SK-N-SH (cell line): ENCODE measurements at regions not wholly inside any gene's neighbourhood (a gene's known extent, or its start where the extent isn't known, plus 50 kb on each side); places are given as distances from the start of the nearest gene placed in this dataset.

Experiments
- CTCF ChIA-PET: fragments of 300-600, 350-600 bp; formaldehyde crosslinking; extraction: SDS; loops from one replicate; lab custom pipeline; 2021; lab: Yijun Ruan, JAX
- POLR2A ChIA-PET: fragments of 350-600 bp; sonication (Branson Sonifier 250); formaldehyde crosslinking; extraction: SDS; loops from one replicate; lab custom pipeline; 2020; ENCODE audit warnings: antibody characterized with exemption, inconsistent platforms; lab: Yijun Ruan, JAX
- DNase-seq: peaks from one replicate; pipeline ENCODE4 v3.0.0; 2012
- H2AFZ ChIP-seq: fragments of 200-600 bp; sonication (generic); 2 replicates; pipeline ENCODE4 v1.8.1; 2016; ENCODE audit warnings: antibody characterized with exemption, mild to moderate bottlenecking, low read depth
- H3F3A ChIP-seq: fragments of 200-600 bp; sonication (generic); replicated peaks from 2 replicates; pipeline ENCODE3; 2016; ENCODE audit warnings: antibody characterized with exemption, mild to moderate bottlenecking; ENCODE audit not compliant: insufficient read depth
- H3K27ac ChIP-seq, 2 experiments: fragments of 200-500 bp in 1 of 2; fragments of 200-600 bp in 1 of 2; sonication (Bioruptor generic) in 1 of 2; sonication (generic), shearing (Covaris generic) in 1 of 2; 2 replicates each; pipeline versions ENCODE4 v1.5.1 to v1.6.1; 2014 to 2016; ENCODE audit warnings: low read depth in 2 of 2, inconsistent platforms in 1 of 2, low read length in 1 of 2, mild to moderate bottlenecking in 1 of 2, mixed read lengths in 1 of 2
- H3K27me3 ChIP-seq: fragments of 200-600 bp; sonication (generic), shearing (Covaris generic); 2 replicates; pipeline ENCODE4 v1.6.1; 2016; ENCODE audit warnings: mixed run types; ENCODE audit not compliant: insufficient read depth
- H3K36me3 ChIP-seq, 2 experiments: fragments of 200-500 bp in 1 of 2; fragments of 200-600 bp in 1 of 2; sonication (Bioruptor generic) in 1 of 2; sonication (generic) in 1 of 2; replicated peaks in 1 of 2; 2 replicates each; pipeline versions ENCODE3 to v1.5.1; 2014 to 2016; ENCODE audit warnings: low read length in 1 of 2, mild to moderate bottlenecking in 1 of 2; ENCODE audit not compliant: insufficient read depth in 2 of 2, control insufficient read depth in 1 of 2
- H3K4me1 ChIP-seq, 2 experiments: fragments of 200-500 bp in 1 of 2; fragments of 200-600 bp in 1 of 2; sonication (Bioruptor generic) in 1 of 2; sonication (generic), shearing (Covaris generic) in 1 of 2; 2 replicates each; pipeline versions ENCODE4 v1.5.1 to v1.6.1; 2014 to 2016; ENCODE audit warnings: low read depth in 1 of 2, low read length in 1 of 2, mixed run types in 1 of 2; ENCODE audit not compliant: insufficient read depth in 2 of 2, control insufficient read depth in 1 of 2
- H3K4me2 ChIP-seq: fragments of 200-600 bp; sonication (generic), shearing (Covaris generic); 2 replicates; pipeline ENCODE4 v1.6.1; 2017; ENCODE audit warnings: mixed run types
- H3K4me3 ChIP-seq, 2 experiments: fragments of 200-500 bp in 1 of 2; fragments of 200-600 bp in 1 of 2; sonication (Bioruptor generic) in 1 of 2; sonication (generic), shearing (Covaris generic) in 1 of 2; 2 replicates each; pipeline versions ENCODE4 v1.5.1 to v1.8.1; 2014 to 2016; ENCODE audit warnings: low read depth in 2 of 2, inconsistent platforms in 1 of 2, low read length in 1 of 2, mild to moderate bottlenecking in 1 of 2, mixed read lengths in 1 of 2, moderate library complexity in 1 of 2
- H3K79me2 ChIP-seq: fragments of 200-600 bp; sonication (generic); 2 replicates; pipeline ENCODE4 v1.8.1; 2017; ENCODE audit warnings: mild to moderate bottlenecking; ENCODE audit not compliant: insufficient read depth
- H3K9ac ChIP-seq: fragments of 200-600 bp; sonication (generic); 2 replicates; pipeline ENCODE4 v1.6.1; 2017; ENCODE audit warnings: mixed run types
- H3K9me2 ChIP-seq: fragments of 200-600 bp; sonication (generic); 2 replicates; pipeline ENCODE4 v1.6.1; 2017; ENCODE audit warnings: mixed run types
- H3K9me3 ChIP-seq: fragments of 200-600 bp; sonication (generic); 2 replicates; pipeline ENCODE4 v1.6.1; 2017; ENCODE audit warnings: mixed run types, mild to moderate bottlenecking, moderate library complexity
- H4K20me1 ChIP-seq: fragments of 200-600 bp; sonication (generic); 2 replicates; pipeline ENCODE4 v1.6.1; 2017; ENCODE audit warnings: mild to moderate bottlenecking, mixed run types; ENCODE audit not compliant: insufficient read depth
- EZH2phosphoT487 ChIP-seq: fragments of 200-600 bp; sonication (generic); IDR thresholded peaks from 2 replicates; pipeline ENCODE4 v1.6.1; 2017; ENCODE audit warnings: low read depth, mixed run types, mild to moderate bottlenecking, antibody characterized with exemption, moderate library complexity, borderline replicate concordance
- FOSL2 ChIP-seq: IDR thresholded peaks from 2 replicates; pipeline ENCODE4 v1.4.0; 2012; ENCODE audit warnings: low read depth, mild to moderate bottlenecking, moderate library complexity, borderline replicate concordance
- FOXJ3 ChIP-seq: sonication (generic); formaldehyde crosslinking; IDR thresholded peaks from 2 replicates; pipeline ENCODE4 v1.5.1; 2020; ENCODE audit warnings: mild to moderate bottlenecking, missing genetic modification reagents
- GATA2 ChIP-seq: sonication (generic); formaldehyde crosslinking; IDR thresholded peaks from 2 replicates; pipeline ENCODE4 v1.5.0; 2020; ENCODE audit warnings: mild to moderate bottlenecking, missing genetic modification reagents
- IRF3 ChIP-seq: fragments of 150-350 bp; IDR thresholded peaks from 2 replicates; pipeline ENCODE4 v1.6.1; 2016; ENCODE audit warnings: mild to moderate bottlenecking, low read depth, low read length
- JUND ChIP-seq: IDR thresholded peaks from 2 replicates; pipeline ENCODE4 v1.4.0; 2012
- MEF2A ChIP-seq: IDR thresholded peaks from 2 replicates; pipeline ENCODE4 v1.4.0; 2012; ENCODE audit warnings: low read depth, borderline replicate concordance
- NRF1 ChIP-seq: IDR thresholded peaks from 2 replicates; pipeline ENCODE4 v1.6.1; 2012; ENCODE audit warnings: low read depth, mild to moderate bottlenecking, low read length
- PBX3 ChIP-seq: IDR thresholded peaks from 2 replicates; pipeline ENCODE4; 2012
- RAD21 ChIP-seq: IDR thresholded peaks from 2 replicates; pipeline ENCODE4 v1.6.1; 2012; ENCODE audit warnings: mild to moderate bottlenecking, low read length
- TAF1 ChIP-seq: IDR thresholded peaks from 2 replicates; pipeline ENCODE4 v1.6.1; 2012; ENCODE audit warnings: low read depth, mild to moderate bottlenecking, low read length, moderate library complexity, borderline replicate concordance
- TCF12 ChIP-seq: IDR thresholded peaks from 2 replicates; pipeline ENCODE4 v1.4.0; 2012
- TEAD4 ChIP-seq: IDR thresholded peaks from 2 replicates; pipeline ENCODE4 v1.4.0; 2012; ENCODE audit warnings: mild to moderate bottlenecking, borderline replicate concordance; ENCODE audit not compliant: insufficient read depth
- USF1 ChIP-seq: IDR thresholded peaks from 2 replicates; pipeline ENCODE4 v1.4.0; 2012; ENCODE audit warnings: low read depth, borderline replicate concordance
- USF2 ChIP-seq: fragments of 150-350 bp; IDR thresholded peaks from 2 replicates; pipeline ENCODE4 v1.6.1; 2017; ENCODE audit warnings: antibody characterized with exemption, low read length, low read depth, borderline replicate concordance
- YY1 ChIP-seq: IDR thresholded peaks from 2 replicates; pipeline ENCODE4 v1.4.0; 2012; ENCODE audit warnings: low read depth, mild to moderate bottlenecking
- WGBS: methylation state at CpG from one replicate; pipeline ENCODE4 v1.1.6; 2017; ENCODE audit warnings: low lambda C conversion rate; 5-methylcytosine and 5-hydroxymethylcytosine counted together
- TF ChIP-seq, protein P1 (sequence below): IDR thresholded peaks from 2 replicates; pipeline ENCODE4 v1.6.1; 2012; ENCODE audit warnings: mild to moderate bottlenecking, low read depth, low read length, moderate library complexity

DNA sequence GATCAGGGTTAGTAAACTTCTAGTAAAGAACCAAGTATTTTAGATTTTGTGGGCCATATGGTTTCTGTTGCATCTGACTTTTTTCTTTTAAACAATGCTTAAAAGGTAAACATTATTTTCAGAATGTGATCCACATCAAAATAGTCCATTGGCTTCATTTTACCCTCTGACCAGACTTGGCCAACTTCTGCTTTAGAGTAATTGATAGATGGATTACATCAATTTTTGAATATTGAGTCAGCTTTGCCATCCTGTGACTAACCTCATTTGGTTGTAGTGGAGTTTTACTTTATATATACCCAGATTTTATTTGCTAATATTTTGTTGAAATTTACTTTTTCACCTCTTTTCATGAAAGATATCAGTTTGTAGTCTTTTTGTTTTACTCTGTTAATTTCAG, 559.8 kb downstream of the TLL1 start:
- POLR2A ChIA-PET, result no interaction called here
- no peak for DNase-seq
- H3K36me3 ChIP-seq, result no peaks in the 10 kb centered on the region

GRCh38 chr4:166435449-166435848, 562.4 kb downstream of the TLL1 start:
- POLR2A ChIA-PET, result no interaction called here
- CTCF ChIA-PET, result no interaction called here
- TF ChIP-seq IRF3, result no peak
- TF ChIP-seq TAF1, result no peak
- TF ChIP-seq FOXJ3 (CRISPR knock-in tag), result no peak
- no peak for TF ChIP-seq NRF1
- peak; percentile 92 for TF ChIP-seq TCF12
- TF ChIP-seq USF2, result no peak
- no peak for TF ChIP-seq YY1
- TF ChIP-seq JUND, result peak; percentile 87
- peak; percentile 83 for TF ChIP-seq PBX3
- TF ChIP-seq, protein P1, sequence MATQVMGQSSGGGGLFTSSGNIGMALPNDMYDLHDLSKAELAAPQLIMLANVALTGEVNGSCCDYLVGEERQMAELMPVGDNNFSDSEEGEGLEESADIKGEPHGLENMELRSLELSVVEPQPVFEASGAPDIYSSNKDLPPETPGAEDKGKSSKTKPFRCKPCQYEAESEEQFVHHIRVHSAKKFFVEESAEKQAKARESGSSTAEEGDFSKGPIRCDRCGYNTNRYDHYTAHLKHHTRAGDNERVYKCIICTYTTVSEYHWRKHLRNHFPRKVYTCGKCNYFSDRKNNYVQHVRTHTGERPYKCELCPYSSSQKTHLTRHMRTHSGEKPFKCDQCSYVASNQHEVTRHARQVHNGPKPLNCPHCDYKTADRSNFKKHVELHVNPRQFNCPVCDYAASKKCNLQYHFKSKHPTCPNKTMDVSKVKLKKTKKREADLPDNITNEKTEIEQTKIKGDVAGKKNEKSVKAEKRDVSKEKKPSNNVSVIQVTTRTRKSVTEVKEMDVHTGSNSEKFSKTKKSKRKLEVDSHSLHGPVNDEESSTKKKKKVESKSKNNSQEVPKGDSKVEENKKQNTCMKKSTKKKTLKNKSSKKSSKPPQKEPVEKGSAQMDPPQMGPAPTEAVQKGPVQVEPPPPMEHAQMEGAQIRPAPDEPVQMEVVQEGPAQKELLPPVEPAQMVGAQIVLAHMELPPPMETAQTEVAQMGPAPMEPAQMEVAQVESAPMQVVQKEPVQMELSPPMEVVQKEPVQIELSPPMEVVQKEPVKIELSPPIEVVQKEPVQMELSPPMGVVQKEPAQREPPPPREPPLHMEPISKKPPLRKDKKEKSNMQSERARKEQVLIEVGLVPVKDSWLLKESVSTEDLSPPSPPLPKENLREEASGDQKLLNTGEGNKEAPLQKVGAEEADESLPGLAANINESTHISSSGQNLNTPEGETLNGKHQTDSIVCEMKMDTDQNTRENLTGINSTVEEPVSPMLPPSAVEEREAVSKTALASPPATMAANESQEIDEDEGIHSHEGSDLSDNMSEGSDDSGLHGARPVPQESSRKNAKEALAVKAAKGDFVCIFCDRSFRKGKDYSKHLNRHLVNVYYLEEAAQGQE, result no peak
- TF ChIP-seq USF1, result no peak
- no peak for TF ChIP-seq RAD21
- no peak for TF ChIP-seq GATA2
- 0 out of 2 replicates have a peak, but pooled peaks have one; percentile 44 for TF ChIP-seq MEF2A
- TF ChIP-seq TEAD4, result peak; percentile 93
- no peak for TF ChIP-seq EZH2phosphoT487

More for the DNA sequence above, 559.8 kb downstream of the TLL1 start:
- Histone ChIP-seq H3K4me1 (peaks cover 0 to 4% of the 10 kb centered on the region in 2 experiments; a peak in 1 of 4 replicates), H2AFZ (peak overlapping the region; percentile 53; the same call in 1 of the 2 replicates), H3K4me2 (no peak overlapping the region), H3K9me2 (no peaks in the 10 kb centered on the region), H3K9me3 (no peaks in the 10 kb centered on the region), H3K79me2 (no peaks in the 10 kb centered on the region), H3K4me3 (no peak overlapping the region), H3K9ac (no peak overlapping the region), H3F3A (peaks cover 22% of the 10 kb centered on the region), H3K27ac (peak overlapping the region in 1 of 2 experiments; percentile 91; a peak in 2 of 4 replicates), H4K20me1 (no peaks in the 10 kb centered on the region), H3K27me3 (no peaks in the 10 kb centered on the region)
- 0 out of 2 replicates have a peak, but pooled peaks have one; percentile 30 for TF ChIP-seq TCF12
- no peak for TF ChIP-seq EZH2phosphoT487
- TF ChIP-seq USF1, result no peak
- TF ChIP-seq FOSL2, result 0 out of 2 replicates have a peak, but pooled peaks have one; percentile 7
- TF ChIP-seq TAF1, result no peak
- CTCF ChIA-PET, result no interaction called here

More at GRCh38 chr4:166435449-166435848, 562.4 kb downstream of the TLL1 start:
- H3K36me3 ChIP-seq, result no peaks in the 10 kb centered on the region
- 0% methylated on average over 1 of the region's 1 CpG for WGBS
- H3K4me3 ChIP-seq, result no peak overlapping the region
- no peaks in the 10 kb centered on the region for H4K20me1 ChIP-seq
- no peak for DNase-seq
- H3K9me3 ChIP-seq, result no peaks in the 10 kb centered on the region
- peaks cover 0 to 4% of the 10 kb centered on the region in 2 experiments; a peak in 1 of 4 replicates for H3K4me1 ChIP-seq
- H3F3A ChIP-seq, result peaks cover 22% of the 10 kb centered on the region
- H3K4me2 ChIP-seq, result peak overlapping the region; percentile 18; the same call in 1 of the 2 replicates
- no peak overlapping the region for H2AFZ ChIP-seq
- no peaks in the 10 kb centered on the region for H3K79me2 ChIP-seq
- H3K27me3 ChIP-seq, result no peaks in the 10 kb centered on the region
- peak overlapping the region in 1 of 2 experiments; percentile 91; a peak in 3 of 4 replicates for H3K27ac ChIP-seq
- peak overlapping the region; percentile 58; the same call in 1 of the 2 replicates for H3K9ac ChIP-seq
- no peaks in the 10 kb centered on the region for H3K9me2 ChIP-seq
